ENCODE measurements at regions not wholly inside any gene's neighbourhood (a gene's known extent, or its start where the extent isn't known, plus 50 kb on each side); places are given as distances from the start of the nearest gene placed in this dataset.
"Not testable (repeated sequence)": the region's sequence is repeated elsewhere in the genome, so short reads cannot be mapped to it uniquely, and the experiment has no call there.

GRCh38 chr18:55953326-55953725, 365.3 kb upstream of the TCF4 start:
- no peak for DNase-seq (ENCODE audit: low read depth)

DNA sequence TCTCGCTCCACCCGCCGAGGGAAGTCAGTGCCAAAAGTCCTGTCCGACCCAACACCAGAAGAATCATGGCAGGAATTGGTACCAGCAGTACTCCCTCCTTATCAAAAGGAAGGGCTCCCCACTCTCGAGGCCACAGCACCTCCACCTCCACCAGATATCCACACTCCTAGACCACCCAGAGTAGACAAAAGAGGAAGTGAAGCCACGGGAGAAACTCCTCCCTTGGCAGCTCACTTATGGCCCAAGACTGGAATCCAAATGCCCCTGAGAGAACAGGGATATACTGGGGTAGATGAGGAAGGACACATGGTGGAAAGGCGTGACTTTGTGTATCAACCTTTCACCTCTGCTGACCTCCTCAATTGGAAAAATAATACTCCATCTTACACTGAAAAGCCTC, 363.7 kb upstream of the TCF4 start:
- DNase-seq (ENCODE audit: low read depth), result not testable (repeated sequence)

DNA sequence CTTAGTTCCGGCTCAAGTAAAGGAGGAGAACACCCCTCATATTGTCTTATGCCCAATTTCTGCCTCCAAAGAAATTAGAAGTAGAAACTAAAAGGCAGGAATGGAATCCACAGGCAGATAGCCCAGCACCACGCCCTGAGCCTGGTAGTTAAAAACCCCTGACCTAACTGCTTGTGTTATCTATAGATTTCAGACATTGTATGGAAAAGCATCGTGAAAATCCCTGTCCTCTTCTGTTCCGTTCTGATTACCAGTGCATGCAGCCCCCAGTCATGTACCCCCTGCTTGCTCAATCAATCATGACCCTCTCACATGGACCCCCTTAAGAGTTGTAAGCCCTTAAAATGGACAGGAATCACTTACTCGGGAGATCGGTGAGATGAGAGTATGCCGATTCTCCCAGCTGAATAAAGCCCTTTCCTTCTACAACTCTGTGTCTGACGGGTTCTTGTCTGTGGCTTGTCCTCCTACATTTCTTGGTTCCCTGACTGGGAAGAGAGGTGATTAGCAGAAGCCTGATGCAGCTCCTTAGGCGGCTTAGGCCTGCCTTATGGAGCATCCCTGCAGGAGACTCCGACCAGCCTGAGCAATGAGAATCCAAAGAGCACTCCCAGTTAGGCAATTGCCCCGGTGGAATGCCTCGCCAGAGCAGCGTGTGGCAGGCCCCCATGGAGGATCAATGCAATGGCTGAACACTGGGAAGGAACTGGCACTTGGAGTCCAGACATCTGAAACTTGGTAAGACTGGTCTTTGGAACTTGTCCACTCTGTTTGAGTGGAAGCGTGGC, 362.6 kb upstream of the TCF4 start:
- DNase-seq (ENCODE audit: low read depth), result no peak

DNA sequence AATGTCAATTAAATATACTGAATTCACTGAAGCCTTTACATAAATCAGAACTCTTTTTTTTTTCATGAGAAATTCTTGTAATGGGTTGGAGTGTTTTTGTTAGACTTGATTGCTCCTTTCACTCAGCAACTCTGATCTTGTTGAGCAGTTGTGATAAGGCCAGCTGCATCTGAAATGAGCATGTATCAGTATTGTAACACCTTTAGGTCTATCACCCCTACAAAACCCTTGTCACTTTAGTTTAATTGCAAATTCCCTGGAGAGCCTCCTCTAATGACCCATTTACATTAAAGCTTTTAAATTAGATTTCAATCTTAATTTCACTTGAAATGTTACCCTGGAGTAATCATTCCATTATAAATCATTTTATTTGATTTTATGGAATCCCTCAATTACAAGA, 346.8 kb upstream of the TCF4 start:
- no peak for DNase-seq (ENCODE audit: low read depth)

GRCh38 chr18:55932675-55933074, 344.7 kb upstream of the TCF4 start:
- DNase-seq (ENCODE audit: low read depth), result no peak

GRCh38 chr18:55927831-55928230, 339.8 kb upstream of the TCF4 start:
- DNase-seq (ENCODE audit: low read depth), result peak; percentile 67

- no peak for DNase-seq (ENCODE audit: low read depth)
Observed at GRCh38 chr18:55925772-55926171, 337.8 kb upstream of the TCF4 start.

GRCh38 chr18:55920063-55920462, 332.1 kb upstream of the TCF4 start:
- no peak for DNase-seq (ENCODE audit: low read depth)

GRCh38 chr18:55918444-55918843, 330.5 kb upstream of the TCF4 start:
- DNase-seq (ENCODE audit: low read depth), result peak; percentile 31

- no peak for DNase-seq (ENCODE audit: low read depth)
Observed at GRCh38 chr18:55912919-55913318, 324.9 kb upstream of the TCF4 start.

DNA sequence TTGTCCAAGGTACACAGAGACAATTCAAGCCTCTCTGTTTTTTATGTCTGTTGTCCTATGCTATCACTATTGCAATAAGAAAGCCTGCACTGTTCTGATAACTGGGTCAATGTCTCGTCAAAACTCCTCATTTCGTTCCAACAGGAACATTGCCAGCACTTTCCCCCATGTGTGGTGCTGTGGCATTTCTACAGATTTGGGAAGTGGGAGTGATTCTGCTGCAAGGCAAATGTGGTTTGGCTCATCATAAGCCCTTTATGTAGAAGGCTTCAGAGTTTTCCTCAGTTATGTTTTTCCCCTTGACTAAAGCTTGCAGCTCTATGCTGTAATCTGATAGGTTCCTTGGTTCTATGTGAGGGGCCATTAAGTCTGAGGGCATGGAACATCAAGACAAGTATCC, 324.1 kb upstream of the TCF4 start:
- no peak for DNase-seq (ENCODE audit: low read depth)

GRCh38 chr18:55910296-55910695, 322.3 kb upstream of the TCF4 start:
- no peak for DNase-seq (ENCODE audit: low read depth)

GRCh38 chr18:55908901-55909366, 320.9 kb upstream of the TCF4 start:
- DNase-seq (ENCODE audit: low read depth), result no peak

- no peak for DNase-seq (ENCODE audit: low read depth)
Observed at GRCh38 chr18:55907453-55908175, 319.6 kb upstream of the TCF4 start.

GRCh38 chr18:55906536-55906935, 318.5 kb upstream of the TCF4 start:
- no peak for DNase-seq (ENCODE audit: low read depth)

GRCh38 chr18:55903911-55904310, 315.9 kb upstream of the TCF4 start:
- DNase-seq (ENCODE audit: low read depth), result no peak

- peak; percentile 77 for DNase-seq (ENCODE audit: low read depth)
Observed at GRCh38 chr18:55900380-55900779, 312.4 kb upstream of the TCF4 start.

GRCh38 chr18:55897091-55897689, 309.2 kb upstream of the TCF4 start:
- DNase-seq (ENCODE audit: low read depth), result no peak

- DNase-seq (ENCODE audit: low read depth), result no peak
Observed at GRCh38 chr18:55893948-55894347, 306.0 kb upstream of the TCF4 start.

- DNase-seq (ENCODE audit: low read depth), result not testable (repeated sequence)
Observed at GRCh38 chr18:55892862-55893813, 305.1 kb upstream of the TCF4 start.

- no peak for DNase-seq (ENCODE audit: low read depth)
Observed at GRCh38 chr18:55886886-55887285, 298.9 kb upstream of the TCF4 start.

DNA sequence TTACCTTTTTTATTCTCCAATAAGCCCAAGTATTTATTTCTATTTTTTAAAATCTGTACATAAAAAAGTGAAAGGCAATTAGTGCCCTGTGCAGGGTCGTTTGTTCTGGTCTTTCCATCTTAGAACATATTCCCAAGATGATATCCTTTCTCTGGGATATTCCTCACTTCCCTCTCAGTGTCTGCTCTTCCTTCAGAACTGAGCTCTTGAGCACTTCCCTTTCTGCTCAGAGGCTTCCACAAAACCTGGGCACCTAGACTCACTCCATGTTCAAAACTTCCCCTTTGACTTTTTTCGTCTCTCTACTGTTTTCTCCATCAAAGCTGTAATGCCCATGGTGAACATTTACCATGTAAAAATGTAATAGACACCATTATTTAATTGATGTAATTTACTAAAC, 296.5 kb upstream of the TCF4 start:
- no peak for DNase-seq (ENCODE audit: low read depth)

All from iris pigment epithelial cell (primary cell).